CD4-positive, alpha-beta T cell (primary cell): ENCODE measurements at regions not wholly inside any gene's neighbourhood (a gene's known extent, or its start where the extent isn't known, plus 50 kb on each side); places are given as distances from the start of the nearest gene placed in this dataset.

ENCODE experiments used
- ATAC-seq: fragments of 200-7000 bp; cut with Tn5 transposase; one replicate; pipeline ENCODE4 v1.10.0; 2022; ENCODE audit warnings: mild to moderate bottlenecking; ENCODE audit not compliant: poor library complexity
- CTCF ChIA-PET: fragments of 350-600 bp; sonication (Branson Sonifier 250); formaldehyde crosslinking; loops from one replicate; lab custom pipeline; 2021; ENCODE audit warnings: antibody characterized with exemption, inconsistent platforms; lab: Charles Lee
- POLR2A ChIA-PET: fragments of 350-600 bp; sonication (Branson Sonifier 250); formaldehyde crosslinking; loops from one replicate; lab custom pipeline; 2021; ENCODE audit warnings: antibody characterized with exemption, inconsistent platforms; lab: Charles Lee
- DNase-seq, 14 experiments: peaks; one replicate each; pipeline ENCODE4 v3.0.0-alpha.2; 2013 to 2020; ENCODE audit warnings: mixed read lengths in 2 of 14
- H3K27ac ChIP-seq, 2 donors: one replicate each; pipeline versions ENCODE4 v1.5.1 to v1.7.0; 2013; ENCODE audit warnings: low read length in 2 of 2, low read depth in 1 of 2, mild to moderate bottlenecking in 1 of 2
- H3K27me3 ChIP-seq, 2 experiments: 1 replicate in 1 of 2; 2 replicates in 1 of 2; pipeline versions ENCODE4 v1.6.1 to v1.7.0; 2013; ENCODE audit warnings: low read length in 2 of 2, control low read depth in 1 of 2, mild to moderate bottlenecking in 1 of 2, moderate library complexity in 1 of 2; ENCODE audit not compliant: insufficient read depth in 2 of 2, control insufficient read depth in 1 of 2
- H3K36me3 ChIP-seq: one replicate; pipeline ENCODE4 v1.6.1; 2013; ENCODE audit warnings: low read length, control low read depth; ENCODE audit not compliant: insufficient read depth
- H3K4me1 ChIP-seq: one replicate; pipeline ENCODE4 v1.6.1; 2013; ENCODE audit warnings: low read length, control low read depth; ENCODE audit not compliant: insufficient read depth
- H3K4me3 ChIP-seq: one replicate; pipeline ENCODE4 v1.5.1; 2013; ENCODE audit warnings: mild to moderate bottlenecking, low read length, moderate library complexity
- H3K9me3 ChIP-seq, 2 experiments: 1 replicate in 1 of 2; 2 replicates in 1 of 2; pipeline versions ENCODE4 v1.6.1 to v1.7.0; 2013; ENCODE audit warnings: low read length in 2 of 2, mild to moderate bottlenecking in 2 of 2, control low read depth in 1 of 2, moderate library complexity in 1 of 2; ENCODE audit not compliant: control insufficient read depth in 1 of 2, insufficient read depth in 1 of 2
- H3K27ac Mint-ChIP-seq: one replicate; pipeline ENCODE4 v1.8.0; 2020; ENCODE audit warnings: mixed read lengths
- H3K27me3 Mint-ChIP-seq: one replicate; pipeline ENCODE4 v1.8.0; 2021; ENCODE audit warnings: mixed read lengths
- H3K36me3 Mint-ChIP-seq: one replicate; pipeline ENCODE4 v1.8.0; 2021; ENCODE audit warnings: low read depth, mixed read lengths
- H3K4me1 Mint-ChIP-seq: one replicate; pipeline ENCODE4 v1.8.0; 2021; ENCODE audit warnings: low read depth, mixed read lengths
- H3K4me3 Mint-ChIP-seq: one replicate; pipeline ENCODE4 v1.8.0; 2020; ENCODE audit warnings: mild to moderate bottlenecking, mixed read lengths
- H3K9me3 Mint-ChIP-seq: one replicate; pipeline ENCODE4 v1.8.0; 2020; ENCODE audit warnings: mixed read lengths
- CTCF ChIP-seq: fragments of 200-600 bp; IDR thresholded peaks from one replicate; pipeline ENCODE4 v1.8.0; 2022; ENCODE audit warnings: antibody characterized with exemption, mild to moderate bottlenecking
- intact Hi-C, 2 experiments: fragments of 100-400 bp; cut with DNase I in 1 of 2; cut with micrococcal nuclease in 1 of 2; formaldehyde crosslinking; loops; one replicate each; pipeline versions ENCODE4 v1.15.1 to v1.9.0; 2023 to 2025; cut with DNase I, micrococcal nuclease

DNA sequence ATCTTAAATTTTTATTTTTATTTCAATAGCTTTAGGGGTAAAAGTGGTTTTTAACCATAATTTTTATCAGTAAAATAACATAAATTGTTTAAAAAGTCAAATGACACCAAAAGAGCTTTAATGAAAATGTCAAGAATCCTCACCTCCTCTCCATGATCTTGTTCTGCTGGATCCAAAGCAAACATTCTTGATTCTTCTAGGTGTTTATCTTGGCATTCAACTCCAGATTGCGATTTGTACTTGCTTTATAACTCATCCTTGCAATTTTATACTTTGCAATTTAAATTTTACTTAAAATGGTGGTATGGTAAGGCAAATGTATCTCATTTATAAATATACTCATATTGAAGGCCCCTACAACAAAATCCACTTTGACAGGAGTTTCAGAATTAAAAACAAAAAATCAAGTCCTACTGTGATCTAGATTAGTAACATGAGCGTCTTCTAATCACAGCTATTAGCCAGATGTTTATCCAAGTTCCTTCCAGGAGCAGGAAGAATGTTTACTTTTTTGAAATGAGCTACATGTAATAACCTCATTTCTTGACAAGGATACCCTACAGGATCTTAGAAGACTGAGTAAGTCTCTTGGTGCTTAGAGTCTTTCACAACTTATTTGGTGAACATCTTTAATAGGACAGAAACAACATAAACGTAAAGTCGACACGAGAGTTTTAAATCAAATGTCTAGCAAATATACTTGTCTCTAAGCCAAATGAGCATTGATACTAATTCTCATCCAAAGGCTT lies 72.4 kb upstream of the CARD18 start:
- Mint-ChIP-seq H3K27me3 (peaks cover 3% of the 10 kb centered on the region), H3K4me3 (no peak overlapping the region), H3K9me3 (no peaks in the 10 kb centered on the region), H3K36me3 (no peaks in the 10 kb centered on the region), H3K27ac (no peak overlapping the region), H3K4me1 (no peaks in the 10 kb centered on the region)
- no peak for TF ChIP-seq CTCF
- intact Hi-C loops = no loop called here
- Histone ChIP-seq H3K27ac (no peak overlapping the region), H3K4me3 (no peak overlapping the region), H3K27me3 (no peaks in the 10 kb centered on the region), H3K4me1 (no peaks in the 10 kb centered on the region), H3K9me3 (no peaks in the 10 kb centered on the region), H3K36me3 (no peaks in the 10 kb centered on the region)
- DNase-seq (no peak), ATAC-seq (no peak)
- ChIA-PET CTCF (no interaction called here), POLR2A (no interaction called here)

DNA sequence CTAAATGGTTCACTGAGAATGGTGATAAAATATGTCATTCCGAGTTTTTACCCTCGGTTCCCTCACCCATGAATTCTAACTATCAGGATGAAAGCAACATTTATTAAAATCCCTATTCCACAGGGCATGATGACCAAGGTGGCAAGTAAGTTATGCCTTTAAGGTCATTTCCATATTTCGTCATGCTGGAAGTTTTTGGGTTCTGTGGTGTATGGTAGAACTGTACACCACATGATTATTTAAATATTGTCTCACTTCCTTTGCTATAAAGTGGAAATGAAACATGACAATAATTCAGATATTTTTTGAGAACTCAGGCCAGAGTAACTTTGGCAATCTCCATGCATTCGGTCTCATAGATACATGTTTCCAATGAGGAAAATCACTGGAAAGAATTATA lies 68.5 kb upstream of the CARD18 start:
- Histone ChIP-seq H3K36me3 (no peaks in the 10 kb centered on the region), H3K4me1 (no peaks in the 10 kb centered on the region), H3K4me3 (no peak overlapping the region), H3K27ac (no peak overlapping the region), H3K9me3 (no peaks in the 10 kb centered on the region), H3K27me3 (no peaks in the 10 kb centered on the region)
- peaks cover 6% of the 10 kb centered on the region for H3K4me1 Mint-ChIP-seq
- no peak for ATAC-seq
- ChIA-PET CTCF (no interaction called here), POLR2A (no interaction called here)
- TF ChIP-seq CTCF = no peak
- intact Hi-C loops = no loop called here
- no peak overlapping the region for H3K4me3 Mint-ChIP-seq
- H3K27ac Mint-ChIP-seq = no peak overlapping the region
- peak in 2 of 14 experiments; percentile 49 to 51 for DNase-seq
- H3K27me3 Mint-ChIP-seq = no peaks in the 10 kb centered on the region
- H3K9me3 Mint-ChIP-seq = no peaks in the 10 kb centered on the region
- H3K36me3 Mint-ChIP-seq = no peaks in the 10 kb centered on the region

DNA sequence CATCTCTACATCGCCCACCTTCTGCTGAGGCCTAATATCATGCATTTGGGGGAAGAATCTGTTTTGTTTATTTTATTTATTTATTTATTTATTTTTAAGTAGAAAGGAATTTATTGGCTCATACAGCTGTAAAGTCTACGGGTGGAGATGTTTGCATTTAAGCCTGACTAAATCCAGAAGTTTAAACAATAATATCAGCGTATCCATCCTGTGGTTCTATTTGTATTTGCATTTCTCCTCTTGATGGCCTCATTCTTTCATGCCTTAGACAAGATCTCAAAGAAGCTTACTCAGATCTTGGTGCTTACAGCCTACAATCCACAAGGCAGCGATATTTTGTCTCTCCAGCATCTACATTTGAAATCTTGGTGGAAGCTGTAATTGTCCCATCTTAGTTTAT lies 67.1 kb upstream of the CARD18 start:
- no peak for TF ChIP-seq CTCF
- H3K4me1 Mint-ChIP-seq = peaks cover 14% of the 10 kb centered on the region
- ChIA-PET CTCF (no interaction called here), POLR2A (no interaction called here)
- Histone ChIP-seq H3K27ac (no peak overlapping the region), H3K27me3 (no peaks in the 10 kb centered on the region), H3K9me3 (no peaks in the 10 kb centered on the region), H3K36me3 (no peaks in the 10 kb centered on the region), H3K4me3 (no peak overlapping the region), H3K4me1 (no peaks in the 10 kb centered on the region)
- no peaks in the 10 kb centered on the region for H3K27me3 Mint-ChIP-seq
- no peaks in the 10 kb centered on the region for H3K36me3 Mint-ChIP-seq
- no peak for ATAC-seq
- H3K27ac Mint-ChIP-seq = no peak overlapping the region
- intact Hi-C loops = no loop called here
- DNase-seq = no peak
- H3K9me3 Mint-ChIP-seq = no peaks in the 10 kb centered on the region
- H3K4me3 Mint-ChIP-seq = no peak overlapping the region
